Smooth muscle cell (in vitro differentiated cells): ENCODE measurements at regions not wholly inside any gene's neighbourhood (a gene's known extent, or its start where the extent isn't known, plus 50 kb on each side); places are given as distances from the start of the nearest gene placed in this dataset.

ENCODE experiments used
- DNase-seq: peaks from one replicate; lab custom pipeline; 2025; ENCODE audit not compliant: unreplicated experiment; lab: John Stamatoyannopoulos, UW
- H2AFZ ChIP-seq: fragments of 200-600 bp; sonication (generic); 2 replicates; pipeline ENCODE4 v1.6.0; 2016; ENCODE audit warnings: antibody characterized with exemption, low read depth, mild to moderate bottlenecking
- H3F3A ChIP-seq: fragments of 200-600 bp; sonication (generic); 2 replicates; pipeline ENCODE4 v1.6.0; 2017; ENCODE audit warnings: antibody characterized with exemption, low read depth
- H3K27ac ChIP-seq: fragments of 200-600 bp; sonication (generic); 2 replicates; pipeline ENCODE4 v1.5.1; 2016; ENCODE audit warnings: low read depth, mild to moderate bottlenecking
- H3K27me3 ChIP-seq: fragments of 200-600 bp; sonication (generic); 2 replicates; pipeline ENCODE4 v1.6.1; 2016; ENCODE audit warnings: low read depth, mild to moderate bottlenecking
- H3K36me3 ChIP-seq: fragments of 200-600 bp; sonication (generic); 2 replicates; pipeline ENCODE4 v1.5.1; 2016; ENCODE audit warnings: low read depth
- H3K4me1 ChIP-seq: fragments of 200-600 bp; sonication (generic); 2 replicates; pipeline ENCODE4 v1.5.1; 2016; ENCODE audit warnings: low read depth
- H3K4me2 ChIP-seq: fragments of 200-600 bp; sonication (generic); 2 replicates; pipeline ENCODE4 v1.6.0; 2016; ENCODE audit warnings: mild to moderate bottlenecking
- H3K4me3 ChIP-seq: fragments of 200-600 bp; sonication (generic); 2 replicates; pipeline ENCODE4 v1.5.1; 2016; ENCODE audit warnings: mild to moderate bottlenecking
- H3K79me2 ChIP-seq: fragments of 200-600 bp; sonication (generic); 2 replicates; pipeline ENCODE4 v1.6.0; 2016; ENCODE audit warnings: low read depth, mild to moderate bottlenecking
- H3K9ac ChIP-seq: fragments of 200-600 bp; sonication (generic); 2 replicates; pipeline ENCODE4 v1.6.0; 2016; ENCODE audit warnings: low read depth
- H3K9me3 ChIP-seq: fragments of 200-600 bp; sonication (generic); replicated peaks from 2 replicates; pipeline ENCODE4 v1.5.1; 2016; ENCODE audit warnings: low read depth
- H4K20me1 ChIP-seq: fragments of 200-600 bp; sonication (generic); 2 replicates; pipeline ENCODE4 v1.6.0; 2016; ENCODE audit warnings: low read depth
- CTCF ChIP-seq: fragments of 200-600 bp; sonication (generic); IDR thresholded peaks from 2 replicates; pipeline ENCODE4 v1.5.1; 2017; ENCODE audit warnings: borderline replicate concordance, mild to moderate bottlenecking, antibody characterized with exemption; ENCODE audit not compliant: insufficient read depth, poor library complexity, severe bottlenecking
- WGBS: methylation state at CpG from one replicate; pipeline ENCODE4 v1.1.7; 2016; ENCODE audit warnings: low lambda C conversion rate; 5-methylcytosine and 5-hydroxymethylcytosine counted together

- no peak overlapping the region for H3K27ac ChIP-seq
- no peak overlapping the region for H2AFZ ChIP-seq
- no peak for TF ChIP-seq CTCF
- no peaks in the 10 kb centered on the region for H3K79me2 ChIP-seq
- H3F3A ChIP-seq = no peaks in the 10 kb centered on the region
- H3K4me3 ChIP-seq = no peak overlapping the region
- no peak overlapping the region for H3K4me2 ChIP-seq
- H4K20me1 ChIP-seq = no peaks in the 10 kb centered on the region
- no peaks in the 10 kb centered on the region for H3K9me3 ChIP-seq
- H3K27me3 ChIP-seq = no peaks in the 10 kb centered on the region
- H3K9ac ChIP-seq = no peak overlapping the region
- WGBS = 89% methylated on average over 6 of the region's 6 CpGs
- no peaks in the 10 kb centered on the region for H3K36me3 ChIP-seq
- DNase-seq = no peak
- H3K4me1 ChIP-seq = no peaks in the 10 kb centered on the region
Measured at GRCh38 chr17:5730373-5730772, 146.1 kb upstream of the NLRP1 start.

GRCh38 chr17:5740937-5741336 is 156.6 kb upstream of the NLRP1 start:
- 55% methylated on average over 1 of the region's 1 CpG for WGBS
- no peaks in the 10 kb centered on the region for H3K36me3 ChIP-seq
- no peak overlapping the region for H3K4me3 ChIP-seq
- DNase-seq = no peak
- H3K4me2 ChIP-seq = no peak overlapping the region
- H3K9ac ChIP-seq = no peak overlapping the region
- peaks cover 13% of the 10 kb centered on the region for H3K27me3 ChIP-seq
- no peaks in the 10 kb centered on the region for H3K9me3 ChIP-seq
- no peaks in the 10 kb centered on the region for H3K4me1 ChIP-seq
- no peak for TF ChIP-seq CTCF
- H3K79me2 ChIP-seq = no peaks in the 10 kb centered on the region
- H2AFZ ChIP-seq = no peak overlapping the region
- no peak overlapping the region for H3K27ac ChIP-seq
- no peaks in the 10 kb centered on the region for H4K20me1 ChIP-seq
- no peaks in the 10 kb centered on the region for H3F3A ChIP-seq

- Histone ChIP-seq H2AFZ (no peak overlapping the region), H3K9me3 (no peaks in the 10 kb centered on the region), H3K36me3 (no peaks in the 10 kb centered on the region), H4K20me1 (no peaks in the 10 kb centered on the region), H3K4me1 (no peaks in the 10 kb centered on the region), H3K27me3 (peaks cover 13% of the 10 kb centered on the region), H3K27ac (no peak overlapping the region), H3K4me3 (no peak overlapping the region), H3K79me2 (no peaks in the 10 kb centered on the region), H3F3A (no peaks in the 10 kb centered on the region), H3K9ac (no peak overlapping the region), H3K4me2 (no peak overlapping the region)
- TF ChIP-seq CTCF = no peak
- DNase-seq = no peak
- 89% methylated on average over 8 of the region's 8 CpGs for WGBS
Measured at GRCh38 chr17:5741810-5742209, 157.5 kb upstream of the NLRP1 start.

- no peaks in the 10 kb centered on the region for H3K36me3 ChIP-seq
- no peak overlapping the region for H3K9ac ChIP-seq
- TF ChIP-seq CTCF = no peak
- no peaks in the 10 kb centered on the region for H3F3A ChIP-seq
- H3K4me3 ChIP-seq = no peak overlapping the region
- H3K27ac ChIP-seq = no peak overlapping the region
- no peak for DNase-seq
- H3K9me3 ChIP-seq = no peaks in the 10 kb centered on the region
- H4K20me1 ChIP-seq = no peaks in the 10 kb centered on the region
- H2AFZ ChIP-seq = no peak overlapping the region
- H3K4me1 ChIP-seq = no peaks in the 10 kb centered on the region
- H3K79me2 ChIP-seq = no peaks in the 10 kb centered on the region
- no peak overlapping the region for H3K4me2 ChIP-seq
- peaks cover 9% of the 10 kb centered on the region for H3K27me3 ChIP-seq
- 83% methylated on average over 4 of the region's 4 CpGs for WGBS
Measured at GRCh38 chr17:5745111-5745813, 161.0 kb upstream of the NLRP1 start.
